Naive thymus-derived CD8-positive, alpha-beta T cell (primary cell): ENCODE measurements at regions not wholly inside any gene's neighbourhood (a gene's known extent, or its start where the extent isn't known, plus 50 kb on each side); places are given as distances from the start of the nearest gene placed in this dataset.

ENCODE experiments used
- ATAC-seq, 2 donors: fragments of 150-1000 bp; cut with Tn5 transposase in 1 of 2; sonication (Bioruptor Pico), chemical (Tn5 transposase) in 1 of 2; 1 replicate in 1 of 2; 2 replicates in 1 of 2; pipeline ENCODE4 v1.10.0; 2021; ENCODE audit warnings: mild to moderate bottlenecking in 2 of 2, moderate library complexity in 2 of 2
- POLR2A ChIA-PET: fragments of 350-600 bp; sonication (Branson Sonifier 250); formaldehyde crosslinking; loops from one replicate; lab custom pipeline; 2021; ENCODE audit warnings: antibody characterized with exemption; lab: Charles Lee
- DNase-seq, 10 donors: peaks; one replicate each; pipeline versions ENCODE4 v3.0.0 to v3.0.0-alpha.2; 2020 to 2022
- H3K27ac Mint-ChIP-seq, 10 donors: one replicate each; pipeline ENCODE4 v1.8.0; 2020 to 2022; ENCODE audit warnings: mild to moderate bottlenecking in 10 of 10, mixed read lengths in 10 of 10, moderate library complexity in 4 of 10, inconsistent platforms in 1 of 10
- H3K27me3 Mint-ChIP-seq, 5 donors: one replicate each; pipeline ENCODE4 v1.8.0; 2021 to 2022; ENCODE audit warnings: mixed read lengths in 5 of 5
- H3K36me3 Mint-ChIP-seq, 3 donors: one replicate each; pipeline ENCODE4 v1.8.0; 2020 to 2022; ENCODE audit warnings: mixed read lengths in 3 of 3, mild to moderate bottlenecking in 2 of 3, inconsistent platforms in 1 of 3
- H3K4me1 Mint-ChIP-seq, 4 donors: one replicate each; pipeline ENCODE4 v1.8.0; 2021 to 2022; ENCODE audit warnings: mixed read lengths in 4 of 4
- H3K4me3 Mint-ChIP-seq, 10 donors: one replicate each; pipeline ENCODE4 v1.8.0; 2020 to 2022; ENCODE audit warnings: mild to moderate bottlenecking in 10 of 10, mixed read lengths in 10 of 10, moderate library complexity in 6 of 10, inconsistent platforms in 1 of 10
- H3K9me3 Mint-ChIP-seq, 9 donors: one replicate each; pipeline ENCODE4 v1.8.0; 2020 to 2022; ENCODE audit warnings: mixed read lengths in 9 of 9, mild to moderate bottlenecking in 3 of 9, inconsistent platforms in 1 of 9, moderate library complexity in 1 of 9

DNA sequence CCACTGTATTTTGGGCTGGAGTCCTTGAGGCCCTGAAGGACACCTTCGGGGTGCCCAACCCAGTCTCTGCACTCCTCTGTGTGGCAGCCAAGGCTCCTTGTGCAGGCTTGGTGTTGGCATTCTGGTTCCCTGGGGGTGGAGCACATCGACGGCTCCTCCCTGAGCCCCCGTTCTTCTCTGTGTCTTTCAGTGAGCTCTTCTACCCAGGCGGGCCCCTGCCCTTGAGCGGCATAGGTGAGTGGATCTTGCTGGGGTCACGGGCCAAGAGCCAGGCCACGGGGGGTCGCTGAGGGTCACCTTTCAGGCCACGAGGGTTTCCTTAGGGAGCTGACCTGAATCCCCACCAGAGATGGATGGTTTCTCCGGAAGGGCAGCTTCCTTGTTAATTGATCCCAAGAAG lies 234.8 kb downstream of the SNRPN start:
- peaks cover 0 to 50% (median 25%) of the 10 kb centered on the region in 9 donors for H3K9me3 Mint-ChIP-seq
- no peak overlapping the region for H3K4me3 Mint-ChIP-seq
- H3K27me3 Mint-ChIP-seq = no peaks in the 10 kb centered on the region
- no peak for ATAC-seq
- H3K4me1 Mint-ChIP-seq = no peaks in the 10 kb centered on the region
- POLR2A ChIA-PET = no interaction called here
- no peak overlapping the region for H3K27ac Mint-ChIP-seq
- no peak for DNase-seq
- H3K36me3 Mint-ChIP-seq = peaks cover 0 to 2% (median 0%) of the 10 kb centered on the region in 3 donors

- H3K27ac Mint-ChIP-seq = no peak overlapping the region
- H3K4me3 Mint-ChIP-seq = no peak overlapping the region
- no peaks in the 10 kb centered on the region for H3K4me1 Mint-ChIP-seq
- no peak for ATAC-seq
- POLR2A ChIA-PET = no interaction called here
- no peaks in the 10 kb centered on the region for H3K27me3 Mint-ChIP-seq
- H3K36me3 Mint-ChIP-seq = no peaks in the 10 kb centered on the region
- H3K9me3 Mint-ChIP-seq = peaks cover 0 to 55% (median 16%) of the 10 kb centered on the region in 9 donors
- no peak for DNase-seq
Observed at GRCh38 chr15:25192651-25193050, 237.9 kb downstream of the SNRPN start.

DNA sequence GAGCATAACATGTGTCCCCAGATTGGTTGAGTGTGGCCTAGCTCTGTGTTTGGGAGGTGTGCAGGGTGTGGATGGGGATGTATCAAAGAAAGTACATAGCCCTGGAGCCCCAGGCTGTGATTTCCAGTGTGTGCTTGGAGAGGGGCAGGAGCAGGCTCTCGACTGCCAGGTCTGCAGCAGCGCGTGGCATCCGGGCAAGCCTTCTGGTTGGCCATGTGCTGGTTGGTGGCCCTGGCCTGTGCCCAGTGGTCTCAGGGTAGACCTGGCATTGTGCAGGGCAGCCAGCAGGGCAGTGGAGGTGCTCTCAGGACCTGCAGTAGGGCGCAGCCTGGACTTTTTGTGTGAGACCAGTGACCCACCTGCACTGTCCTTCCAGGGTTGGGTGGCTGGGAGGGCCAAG lies 231.5 kb downstream of the UBE3A start:
- peaks cover 0 to 25% (median 0%) of the 10 kb centered on the region in 9 donors for H3K9me3 Mint-ChIP-seq
- H3K4me3 Mint-ChIP-seq = no peak overlapping the region
- POLR2A ChIA-PET = no interaction called here
- no peaks in the 10 kb centered on the region for H3K36me3 Mint-ChIP-seq
- no peak for DNase-seq
- H3K27ac Mint-ChIP-seq = no peak overlapping the region
- no peaks in the 10 kb centered on the region for H3K4me1 Mint-ChIP-seq
- no peak for ATAC-seq
- no peaks in the 10 kb centered on the region for H3K27me3 Mint-ChIP-seq

DNA sequence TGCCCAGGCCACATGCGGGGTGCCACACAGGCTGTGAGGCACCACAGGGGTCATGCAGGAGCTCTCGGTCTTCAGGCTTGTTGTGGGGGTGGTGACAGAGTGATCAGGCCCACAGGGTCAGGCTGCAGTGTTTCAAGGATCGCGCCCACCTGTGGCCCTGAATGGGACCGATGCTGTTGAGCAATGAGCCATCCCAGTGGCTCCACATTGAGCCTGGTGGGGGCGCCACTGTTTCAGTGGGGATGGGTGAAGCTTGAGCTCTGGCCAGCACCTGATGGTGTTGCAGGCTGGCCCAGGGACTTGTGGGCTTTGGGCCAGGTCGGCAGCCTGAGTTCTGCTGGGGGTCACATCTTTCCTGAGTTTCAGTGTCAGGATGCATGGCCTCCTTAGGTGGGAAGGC lies 230.1 kb downstream of the UBE3A start:
- POLR2A ChIA-PET = no interaction called here
- no peaks in the 10 kb centered on the region for H3K27me3 Mint-ChIP-seq
- DNase-seq (no peak), ATAC-seq (no peak)
- H3K4me1 Mint-ChIP-seq = no peaks in the 10 kb centered on the region
- H3K27ac Mint-ChIP-seq = no peak overlapping the region
- peaks cover 0 to 26% (median 3%) of the 10 kb centered on the region in 9 donors for H3K9me3 Mint-ChIP-seq
- no peaks in the 10 kb centered on the region for H3K36me3 Mint-ChIP-seq
- H3K4me3 Mint-ChIP-seq = no peak overlapping the region

GRCh38 chr15:25220834-25221233 lies 218.0 kb downstream of the UBE3A start:
- Mint-ChIP-seq H3K36me3 (no peaks in the 10 kb centered on the region), H3K27me3 (no peaks in the 10 kb centered on the region), H3K9me3 (peaks cover 0 to 43% (median 8%) of the 10 kb centered on the region in 9 donors), H3K4me1 (peaks cover 0 to 2% (median 0%) of the 10 kb centered on the region in 4 donors), H3K4me3 (no peak overlapping the region), H3K27ac (no peak overlapping the region)
- DNase-seq = no peak
- POLR2A ChIA-PET = no interaction called here
- ATAC-seq = no peak

DNA sequence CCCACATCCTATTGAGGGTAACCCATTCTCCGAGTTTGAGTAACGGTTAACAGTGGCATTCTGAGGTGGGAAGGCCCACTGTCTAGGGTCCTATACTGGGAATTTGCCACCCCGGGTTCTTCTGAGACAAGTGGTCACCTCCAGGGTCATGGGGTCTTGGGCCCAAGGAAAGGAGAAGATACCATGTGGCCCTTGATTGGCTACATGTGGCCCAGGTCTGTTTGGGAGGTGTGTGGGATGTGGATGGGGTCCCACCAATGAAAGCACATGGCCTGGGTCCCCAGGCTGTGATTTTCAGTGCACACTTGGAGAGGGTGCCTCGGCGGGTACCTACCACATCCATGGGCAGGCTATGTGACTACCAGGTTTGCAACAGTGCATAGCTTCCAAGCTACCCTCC lies 214.4 kb downstream of the UBE3A start:
- Mint-ChIP-seq H3K27me3 (no peaks in the 10 kb centered on the region), H3K27ac (no peak overlapping the region), H3K4me1 (peaks cover 0 to 2% (median 0%) of the 10 kb centered on the region in 4 donors), H3K36me3 (no peaks in the 10 kb centered on the region), H3K9me3 (peaks cover 0 to 40% (median 9%) of the 10 kb centered on the region in 9 donors), H3K4me3 (no peak overlapping the region)
- ATAC-seq (no peak), DNase-seq (no peak)
- POLR2A ChIA-PET = no interaction called here

DNA sequence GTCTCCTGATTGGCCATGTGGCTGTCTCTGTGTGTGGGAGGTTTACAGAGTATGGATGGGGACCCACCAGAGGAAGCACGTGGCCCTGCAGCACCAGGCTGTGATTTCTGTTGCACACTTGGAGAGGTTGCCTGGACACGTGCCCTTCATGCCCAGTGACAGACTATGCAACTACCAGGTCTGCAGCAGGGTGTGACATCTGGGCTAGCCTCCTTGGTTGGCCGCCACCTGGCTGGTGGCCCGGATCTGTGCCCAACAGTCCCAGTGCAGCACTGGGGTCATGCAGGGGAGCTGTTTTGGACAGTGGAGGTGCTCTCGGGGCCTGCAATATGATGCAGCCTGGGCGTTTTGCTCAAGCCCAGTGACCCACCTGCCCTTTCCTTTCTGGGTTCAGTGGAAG lies 212.5 kb downstream of the UBE3A start:
- ATAC-seq (no peak), DNase-seq (no peak)
- no peak overlapping the region for H3K27ac Mint-ChIP-seq
- POLR2A ChIA-PET = no interaction called here
- no peaks in the 10 kb centered on the region for H3K36me3 Mint-ChIP-seq
- H3K4me3 Mint-ChIP-seq = no peak overlapping the region
- H3K9me3 Mint-ChIP-seq = peaks cover 0 to 30% (median 5%) of the 10 kb centered on the region in 9 donors
- peaks cover 0 to 2% (median 0%) of the 10 kb centered on the region in 4 donors for H3K4me1 Mint-ChIP-seq
- no peaks in the 10 kb centered on the region for H3K27me3 Mint-ChIP-seq

DNA sequence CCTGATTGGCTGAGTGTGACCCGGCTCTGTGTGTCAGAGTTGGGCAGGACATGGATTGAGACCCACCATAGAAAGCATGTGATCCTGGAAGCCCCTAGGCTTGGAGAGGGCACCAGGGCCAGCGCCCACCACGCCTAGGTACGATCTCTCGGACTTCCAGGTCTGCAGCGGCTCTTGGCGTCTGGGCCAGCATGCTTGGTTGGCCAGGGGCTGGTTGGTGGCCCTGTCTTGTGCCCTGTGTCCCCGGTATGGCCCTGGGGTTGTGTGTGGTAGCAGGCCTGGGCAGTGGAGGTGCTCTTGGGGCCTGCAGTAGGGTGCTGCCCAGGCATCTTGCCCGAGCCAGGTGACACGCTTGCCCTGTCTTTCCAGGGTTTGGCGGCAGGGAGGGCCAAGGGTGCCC lies 210.6 kb downstream of the UBE3A start:
- DNase-seq (no peak), ATAC-seq (no peak)
- H3K36me3 Mint-ChIP-seq = no peaks in the 10 kb centered on the region
- peaks cover 0 to 39% (median 6%) of the 10 kb centered on the region in 9 donors for H3K9me3 Mint-ChIP-seq
- H3K4me1 Mint-ChIP-seq = peaks cover 0 to 2% (median 0%) of the 10 kb centered on the region in 4 donors
- H3K27ac Mint-ChIP-seq = no peak overlapping the region
- H3K27me3 Mint-ChIP-seq = no peaks in the 10 kb centered on the region
- POLR2A ChIA-PET = no interaction called here
- H3K4me3 Mint-ChIP-seq = no peak overlapping the region

DNA sequence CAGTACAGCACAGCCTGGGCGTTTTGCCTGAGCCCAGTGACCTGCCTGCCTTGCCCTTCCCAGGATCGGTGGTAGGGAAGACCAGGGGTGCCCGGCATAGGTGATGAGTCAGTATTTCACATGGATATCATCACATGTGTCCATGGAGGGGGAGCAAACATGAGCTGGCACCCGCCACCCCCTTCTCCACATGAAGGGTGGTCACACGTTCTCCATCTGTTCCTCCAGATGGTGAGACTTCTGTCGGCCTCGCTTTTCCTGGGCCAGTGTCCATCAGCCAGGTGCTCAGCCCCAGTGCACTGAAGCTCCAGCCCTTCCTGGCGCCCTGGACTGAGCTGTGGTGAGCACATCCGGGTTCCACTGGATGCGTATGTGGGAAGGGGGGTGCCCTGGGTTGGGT lies 208.4 kb downstream of the UBE3A start:
- no peak overlapping the region for H3K4me3 Mint-ChIP-seq
- no peaks in the 10 kb centered on the region for H3K36me3 Mint-ChIP-seq
- H3K27ac Mint-ChIP-seq = no peak overlapping the region
- ATAC-seq (no peak), DNase-seq (no peak)
- H3K27me3 Mint-ChIP-seq = no peaks in the 10 kb centered on the region
- POLR2A ChIA-PET = interaction anchor here (0.6 kb wide), 1 partner anchor 307 kb away, joined by 3 read pairs; no protein-coding TSS in a partner anchor
- peaks cover 0 to 34% (median 2%) of the 10 kb centered on the region in 9 donors for H3K9me3 Mint-ChIP-seq
- peaks cover 0 to under 1% (median 0%) of the 10 kb centered on the region in 4 donors for H3K4me1 Mint-ChIP-seq

DNA sequence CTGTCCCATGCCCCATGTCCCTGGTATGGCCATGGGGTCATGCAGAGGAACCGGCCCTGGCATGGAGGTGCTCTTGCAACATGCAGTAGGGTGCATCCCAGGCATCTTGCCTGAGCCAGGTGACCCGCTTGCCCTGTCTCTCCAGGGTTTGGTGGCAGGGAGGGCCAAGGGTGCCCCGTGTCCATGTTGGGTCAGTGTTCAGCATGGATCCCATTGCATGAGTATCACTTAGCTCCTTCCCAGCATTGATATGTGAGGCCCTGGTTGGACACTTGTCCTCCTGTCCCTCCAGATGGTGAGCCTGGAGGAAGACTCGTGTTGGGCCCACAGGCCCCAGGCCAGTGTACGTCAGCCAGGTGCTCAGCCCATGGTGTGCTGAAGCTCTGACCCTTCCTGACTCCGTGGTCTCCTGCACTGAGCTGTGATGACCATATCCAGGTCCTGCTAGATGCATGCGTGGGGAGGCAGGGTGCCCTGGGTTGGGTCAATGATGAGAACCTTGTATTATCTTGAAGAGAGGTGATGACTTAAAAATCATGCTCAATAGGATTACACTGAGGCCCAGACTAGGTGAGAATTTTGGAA lies 205.0 kb downstream of the UBE3A start:
- ATAC-seq (no peak), DNase-seq (no peak)
- H3K36me3 Mint-ChIP-seq = no peaks in the 10 kb centered on the region
- H3K4me3 Mint-ChIP-seq = no peak overlapping the region
- H3K4me1 Mint-ChIP-seq = no peaks in the 10 kb centered on the region
- no peaks in the 10 kb centered on the region for H3K27me3 Mint-ChIP-seq
- H3K27ac Mint-ChIP-seq = no peak overlapping the region
- H3K9me3 Mint-ChIP-seq = peaks cover 0 to 30% (median 3%) of the 10 kb centered on the region in 9 donors
- POLR2A ChIA-PET = no interaction called here

- no peak overlapping the region for H3K4me3 Mint-ChIP-seq
- ATAC-seq (no peak), DNase-seq (no peak)
- POLR2A ChIA-PET = no interaction called here
- no peaks in the 10 kb centered on the region for H3K4me1 Mint-ChIP-seq
- peaks cover 0 to 30% (median 3%) of the 10 kb centered on the region in 9 donors for H3K9me3 Mint-ChIP-seq
- no peaks in the 10 kb centered on the region for H3K36me3 Mint-ChIP-seq
- no peaks in the 10 kb centered on the region for H3K27me3 Mint-ChIP-seq
- no peak overlapping the region for H3K27ac Mint-ChIP-seq
Observed at GRCh38 chr15:25234831-25235230, 204.0 kb downstream of the UBE3A start.

GRCh38 chr15:25235391-25235790 lies 203.4 kb downstream of the UBE3A start:
- Mint-ChIP-seq H3K4me1 (no peaks in the 10 kb centered on the region), H3K27me3 (no peaks in the 10 kb centered on the region), H3K36me3 (no peaks in the 10 kb centered on the region), H3K4me3 (no peak overlapping the region), H3K27ac (peak overlapping the region in 1 of 10 donors; percentile 60), H3K9me3 (peaks cover 0 to 35% (median 3%) of the 10 kb centered on the region in 9 donors)
- ATAC-seq (no peak), DNase-seq (no peak)
- POLR2A ChIA-PET = no interaction called here

GRCh38 chr15:25236143-25236860 lies 202.5 kb downstream of the UBE3A start:
- no peak overlapping the region for H3K4me3 Mint-ChIP-seq
- H3K4me1 Mint-ChIP-seq = no peaks in the 10 kb centered on the region
- ATAC-seq (no peak), DNase-seq (peak in 1 of 10 donors; percentile 60)
- POLR2A ChIA-PET = no interaction called here
- H3K27ac Mint-ChIP-seq = no peak overlapping the region
- H3K27me3 Mint-ChIP-seq = no peaks in the 10 kb centered on the region
- H3K36me3 Mint-ChIP-seq = no peaks in the 10 kb centered on the region
- H3K9me3 Mint-ChIP-seq = peaks cover 0 to 40% (median 7%) of the 10 kb centered on the region in 9 donors

DNA sequence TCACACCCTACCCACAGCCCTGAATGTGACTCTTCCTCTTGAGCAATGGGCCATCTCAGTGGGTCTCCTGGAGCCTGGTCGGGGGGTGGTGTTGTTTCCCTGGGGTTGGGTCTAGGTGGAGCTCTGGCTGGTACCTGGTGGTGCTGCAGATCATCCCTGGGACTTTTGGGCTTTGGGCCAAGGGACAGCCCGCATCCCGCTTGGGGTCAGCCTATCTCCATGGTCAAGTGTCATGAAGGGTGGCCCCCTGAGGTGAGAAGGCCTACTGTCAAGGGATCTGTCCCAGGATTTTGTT lies 202.0 kb downstream of the UBE3A start:
- peaks cover 0 to 40% (median 7%) of the 10 kb centered on the region in 9 donors for H3K9me3 Mint-ChIP-seq
- H3K27me3 Mint-ChIP-seq = no peaks in the 10 kb centered on the region
- H3K27ac Mint-ChIP-seq = no peak overlapping the region
- no peak overlapping the region for H3K4me3 Mint-ChIP-seq
- no peaks in the 10 kb centered on the region for H3K36me3 Mint-ChIP-seq
- H3K4me1 Mint-ChIP-seq = no peaks in the 10 kb centered on the region
- POLR2A ChIA-PET = no interaction called here
- DNase-seq (no peak), ATAC-seq (no peak)
